HepG2 (cell line): ENCODE measurements at regions not wholly inside any gene's neighbourhood (a gene's known extent, or its start where the extent isn't known, plus 50 kb on each side); places are given as distances from the start of the nearest gene placed in this dataset.

Experiments
- AGO1 ChIP-seq: fragments of 200-400 bp; formaldehyde crosslinking; IDR thresholded peaks from 2 replicates; pipeline ENCODE4 v1.6.1; 2017; ENCODE audit warnings: mild to moderate bottlenecking, low read depth, low read length, moderate library complexity; ENCODE audit not compliant: poor library complexity, severe bottlenecking
- CTCF ChIP-seq: sonication (generic); formaldehyde crosslinking; IDR thresholded peaks from 2 replicates; pipeline ENCODE4 v1.5.0; 2020; ENCODE audit warnings: mild to moderate bottlenecking, missing genetic modification reagents, moderate library complexity
- EP300 ChIP-seq, 3 experiments: sonication (generic) in 1 of 3; formaldehyde crosslinking in 1 of 3; IDR thresholded peaks; 2 replicates each; pipeline versions ENCODE4 v1.5.1 to v1.6.1; 2011 to 2020; ENCODE audit warnings: low read depth in 2 of 3, low read length in 2 of 3, borderline replicate concordance in 1 of 3, improper control_type of control experiment in 1 of 3, mild to moderate bottlenecking in 1 of 3, missing genetic modification reagents in 1 of 3, moderate library complexity in 1 of 3
- MAFK ChIP-seq, 2 experiments: IDR thresholded peaks in 1 of 2; conservative IDR thresholded peaks in 1 of 2; 2 replicates each; pipeline ENCODE4 v1.6.1; 2011; ENCODE audit warnings: improper control_type of control experiment in 2 of 2, low read length in 2 of 2
- MTA3 ChIP-seq: sonication (generic); formaldehyde crosslinking; IDR thresholded peaks from 2 replicates; pipeline ENCODE4 v1.4.0; 2020; ENCODE audit warnings: missing genetic modification reagents
- MXD4 ChIP-seq: IDR thresholded peaks from 2 replicates; pipeline ENCODE4 v1.6.1; 2016; ENCODE audit warnings: mild to moderate bottlenecking, missing biosample characterization, missing genetic modification reagents
- POLR2A ChIP-seq, 2 experiments: IDR thresholded peaks; 2 replicates each; pipeline ENCODE4 v1.6.1; 2011; ENCODE audit warnings: low read depth in 2 of 2, low read length in 2 of 2, mild to moderate bottlenecking in 1 of 2, moderate library complexity in 1 of 2; ENCODE audit not compliant: insufficient read depth in 1 of 2
- POLR2AphosphoS5 ChIP-seq: IDR thresholded peaks from 2 replicates; pipeline ENCODE4 v1.6.1; 2012; ENCODE audit warnings: low read depth, low read length
- RAD51 ChIP-seq: fragments of 450-650 bp; IDR thresholded peaks from 2 replicates; pipeline ENCODE4 v1.6.1; 2016; ENCODE audit warnings: borderline replicate concordance
- TAF1 ChIP-seq: sonication (generic); formaldehyde crosslinking; IDR thresholded peaks from 2 replicates; pipeline ENCODE4 v1.4.0; 2020; ENCODE audit warnings: missing genetic modification reagents
- TRIM24 ChIP-seq: sonication (generic); formaldehyde crosslinking; IDR thresholded peaks from 2 replicates; pipeline ENCODE4 v1.8.0; 2022; ENCODE audit warnings: mild to moderate bottlenecking, missing genetic modification reagents
- TF ChIP-seq, protein P1 (sequence below): fragments of 450-650 bp; IDR thresholded peaks from 2 replicates; pipeline ENCODE4 v1.6.1; 2017; ENCODE audit warnings: mild to moderate bottlenecking
- TF ChIP-seq, protein P2 (sequence below): sonication (generic); formaldehyde crosslinking; IDR thresholded peaks from 2 replicates; pipeline ENCODE4 v1.5.1; 2020; ENCODE audit warnings: mild to moderate bottlenecking, missing genetic modification reagents, borderline replicate concordance

DNA sequence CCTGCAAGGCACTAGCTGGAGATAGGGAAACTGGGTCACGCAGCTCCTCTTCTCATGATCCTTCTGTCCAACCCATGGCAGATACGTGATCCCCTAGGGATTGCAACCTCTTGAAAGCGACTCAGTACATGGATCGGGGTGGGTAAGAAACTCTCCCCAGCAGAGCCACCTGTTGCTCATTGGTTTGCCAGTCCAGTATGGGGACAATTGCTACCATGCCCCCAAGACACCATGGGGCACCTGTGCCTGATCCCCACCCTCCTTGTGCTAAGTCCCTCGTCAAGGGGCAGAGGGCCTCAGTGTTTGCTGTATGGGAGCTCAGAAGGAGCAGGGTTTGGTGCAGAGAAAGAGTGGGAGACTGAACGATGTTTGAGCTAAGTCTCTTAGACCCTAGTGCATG, 500.9 kb downstream of the ENC1 start:
- TF ChIP-seq MXD4, result no peak
- TF ChIP-seq MAFK (conservative IDR thresholded peaks at IDR 0.05 in 1 of 2, IDR thresholded peaks at IDR 0.05 in 1 of 2; ENCODE audit: low read length in 2 of 2), result no peak
- no peak for TF ChIP-seq EP300 (IDR thresholded peaks at IDR 0.05; ENCODE audit: low read depth in 2 of 2, low read length in 2 of 2)
- no peak for TF ChIP-seq EP300 (CRISPR knock-in tag; IDR thresholded peaks at IDR 0.05; ENCODE audit: borderline replicate concordance)
- TF ChIP-seq CTCF (CRISPR knock-in tag), result no peak
- no peak for TF ChIP-seq POLR2AphosphoS5
- no peak for TF ChIP-seq TAF1 (CRISPR knock-in tag)
- TF ChIP-seq, protein P1, sequence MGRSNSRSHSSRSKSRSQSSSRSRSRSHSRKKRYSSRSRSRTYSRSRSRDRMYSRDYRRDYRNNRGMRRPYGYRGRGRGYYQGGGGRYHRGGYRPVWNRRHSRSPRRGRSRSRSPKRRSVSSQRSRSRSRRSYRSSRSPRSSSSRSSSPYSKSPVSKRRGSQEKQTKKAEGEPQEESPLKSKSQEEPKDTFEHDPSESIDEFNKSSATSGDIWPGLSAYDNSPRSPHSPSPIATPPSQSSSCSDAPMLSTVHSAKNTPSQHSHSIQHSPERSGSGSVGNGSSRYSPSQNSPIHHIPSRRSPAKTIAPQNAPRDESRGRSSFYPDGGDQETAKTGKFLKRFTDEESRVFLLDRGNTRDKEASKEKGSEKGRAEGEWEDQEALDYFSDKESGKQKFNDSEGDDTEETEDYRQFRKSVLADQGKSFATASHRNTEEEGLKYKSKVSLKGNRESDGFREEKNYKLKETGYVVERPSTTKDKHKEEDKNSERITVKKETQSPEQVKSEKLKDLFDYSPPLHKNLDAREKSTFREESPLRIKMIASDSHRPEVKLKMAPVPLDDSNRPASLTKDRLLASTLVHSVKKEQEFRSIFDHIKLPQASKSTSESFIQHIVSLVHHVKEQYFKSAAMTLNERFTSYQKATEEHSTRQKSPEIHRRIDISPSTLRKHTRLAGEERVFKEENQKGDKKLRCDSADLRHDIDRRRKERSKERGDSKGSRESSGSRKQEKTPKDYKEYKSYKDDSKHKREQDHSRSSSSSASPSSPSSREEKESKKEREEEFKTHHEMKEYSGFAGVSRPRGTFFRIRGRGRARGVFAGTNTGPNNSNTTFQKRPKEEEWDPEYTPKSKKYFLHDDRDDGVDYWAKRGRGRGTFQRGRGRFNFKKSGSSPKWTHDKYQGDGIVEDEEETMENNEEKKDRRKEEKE, result no peak
- no peak for TF ChIP-seq TRIM24 (CRISPR knock-in tag)
- TF ChIP-seq POLR2A (IDR thresholded peaks at IDR 0.05; ENCODE audit: insufficient read depth in 1 of 2, low read depth in 2 of 2, low read length in 2 of 2), result no peak
- TF ChIP-seq AGO1, result no peak
- no peak for TF ChIP-seq MTA3
- TF ChIP-seq, protein P2, sequence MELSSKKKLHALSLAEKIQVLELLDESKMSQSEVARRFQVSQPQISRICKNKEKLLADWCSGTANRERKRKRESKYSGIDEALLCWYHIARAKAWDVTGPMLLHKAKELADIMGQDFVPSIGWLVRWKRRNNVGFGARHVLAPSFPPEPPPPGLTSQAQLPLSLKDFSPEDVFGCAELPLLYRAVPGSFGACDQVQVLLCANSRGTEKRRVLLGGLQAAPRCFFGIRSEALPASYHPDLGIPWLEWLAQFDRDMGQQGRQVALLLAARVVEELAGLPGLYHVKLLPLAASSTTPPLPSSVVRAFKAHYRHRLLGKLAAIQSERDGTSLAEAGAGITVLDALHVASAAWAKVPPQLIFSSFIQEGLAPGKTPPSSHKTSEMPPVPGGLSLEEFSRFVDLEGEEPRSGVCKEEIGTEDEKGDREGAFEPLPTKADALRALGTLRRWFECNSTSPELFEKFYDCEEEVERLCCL (CRISPR knock-in tag), result no peak
- TF ChIP-seq RAD51, result no peak
